Stimulated activated CD4-positive, alpha-beta T cell treated with anti-CD3 and anti-CD28 coated beads, Interleukin-12 subunit alpha, Interleukin-12 subunit beta, amount 100 ng/mL, for 24 hours (primary cell): ENCODE measurements at regions not wholly inside any gene's neighbourhood (a gene's known extent, or its start where the extent isn't known, plus 50 kb on each side); places are given as distances from the start of the nearest gene placed in this dataset.
"Not testable (repeated sequence)": the region's sequence is repeated elsewhere in the genome, so short reads cannot be mapped to it uniquely, and the experiment has no call there.

Experiments used
- DNase-seq, 2 experiments: peaks; one replicate each; pipeline ENCODE4 v3.0.0-alpha.2; 2020; ENCODE audit warnings: low read depth in 2 of 2

DNA sequence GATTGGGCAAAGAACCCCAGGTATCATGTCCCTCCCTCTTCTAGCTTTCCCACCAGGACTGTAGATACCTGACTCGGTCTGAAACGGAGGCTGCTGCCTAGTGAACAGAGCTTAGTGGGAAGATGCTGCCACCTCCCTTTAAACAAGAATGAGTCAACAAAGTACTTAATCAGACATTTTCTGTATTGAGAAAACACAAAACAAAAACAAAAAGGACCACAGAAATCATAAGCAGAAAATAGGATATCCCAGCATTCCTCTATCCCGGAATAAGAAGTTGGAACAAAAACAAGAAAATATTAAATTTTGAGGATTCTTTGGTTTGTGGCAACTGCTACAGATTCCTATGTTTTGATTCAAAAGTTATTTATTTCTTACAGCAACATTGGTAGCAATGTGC lies 51.7 kb upstream of the COL8A1 start:
- DNase-seq: no peak

DNA sequence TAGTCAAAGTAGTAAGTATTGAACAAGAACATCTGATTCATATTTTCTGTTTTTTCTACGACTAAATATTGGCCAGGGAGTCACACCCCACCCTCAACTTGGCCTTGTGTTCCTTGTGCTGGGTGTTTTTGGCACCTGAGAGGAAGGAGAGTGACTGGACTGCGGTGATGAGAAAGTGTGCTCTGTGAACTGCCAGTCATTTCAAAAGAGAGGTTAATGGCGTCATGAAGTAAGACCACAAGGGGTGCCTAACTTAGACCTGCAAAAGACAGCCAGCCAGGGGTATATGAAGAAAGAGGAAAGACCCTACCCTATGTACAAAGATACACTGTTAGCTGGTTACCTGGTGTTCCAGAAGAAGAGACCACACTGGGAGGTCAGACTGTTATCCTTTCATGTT lies 58.4 kb upstream of the COL8A1 start:
- no peak for DNase-seq

DNA sequence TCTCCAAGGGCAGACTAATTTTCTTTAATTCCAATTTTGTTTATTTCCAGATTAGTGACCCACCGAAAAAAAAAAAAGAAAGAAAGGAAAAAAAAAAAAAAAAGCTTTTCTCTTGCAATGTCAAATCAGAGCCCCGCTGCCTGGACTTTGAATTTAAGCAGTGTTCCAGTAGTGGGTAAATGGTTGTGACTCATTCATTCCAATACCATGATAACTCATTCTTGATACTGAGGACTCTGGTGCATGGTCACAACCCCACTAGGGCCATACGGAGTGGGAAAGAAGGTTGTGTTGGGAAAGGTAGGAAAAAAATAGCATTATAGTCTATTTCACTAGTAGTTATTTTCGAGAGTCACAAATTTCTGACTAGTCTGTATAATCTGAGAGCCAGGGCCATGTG lies 59.1 kb upstream of the COL8A1 start:
- DNase-seq: no peak

DNA sequence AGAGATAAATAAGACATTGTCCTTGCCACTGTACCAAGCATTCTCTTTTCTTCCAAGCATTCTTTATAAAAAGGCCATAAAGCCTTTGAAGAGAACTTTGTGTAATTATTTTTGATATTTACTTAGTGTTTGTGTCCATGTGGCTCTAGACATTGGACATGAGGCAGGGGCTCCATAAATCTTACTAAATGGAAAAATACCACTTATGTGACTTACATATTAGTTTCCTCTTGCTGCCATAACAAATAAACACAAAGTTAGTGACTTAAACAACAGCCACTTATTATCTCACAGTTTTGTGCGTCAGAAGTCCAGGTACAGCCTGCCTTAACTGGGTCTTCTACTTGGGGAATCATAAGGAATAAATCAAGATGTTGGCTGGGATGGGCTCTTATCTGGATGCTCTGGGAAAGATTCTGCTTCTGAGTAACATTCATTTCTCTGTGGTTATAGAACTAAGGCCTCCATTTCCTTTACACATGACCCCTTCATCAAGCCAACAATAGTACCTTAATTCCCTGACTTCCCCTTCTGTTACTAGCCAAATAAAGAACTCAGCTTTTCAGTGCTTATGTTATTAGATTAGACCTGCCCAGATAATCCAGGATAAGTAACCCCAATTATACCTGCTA lies 59.9 kb upstream of the COL8A1 start:
- no peak for DNase-seq

DNA sequence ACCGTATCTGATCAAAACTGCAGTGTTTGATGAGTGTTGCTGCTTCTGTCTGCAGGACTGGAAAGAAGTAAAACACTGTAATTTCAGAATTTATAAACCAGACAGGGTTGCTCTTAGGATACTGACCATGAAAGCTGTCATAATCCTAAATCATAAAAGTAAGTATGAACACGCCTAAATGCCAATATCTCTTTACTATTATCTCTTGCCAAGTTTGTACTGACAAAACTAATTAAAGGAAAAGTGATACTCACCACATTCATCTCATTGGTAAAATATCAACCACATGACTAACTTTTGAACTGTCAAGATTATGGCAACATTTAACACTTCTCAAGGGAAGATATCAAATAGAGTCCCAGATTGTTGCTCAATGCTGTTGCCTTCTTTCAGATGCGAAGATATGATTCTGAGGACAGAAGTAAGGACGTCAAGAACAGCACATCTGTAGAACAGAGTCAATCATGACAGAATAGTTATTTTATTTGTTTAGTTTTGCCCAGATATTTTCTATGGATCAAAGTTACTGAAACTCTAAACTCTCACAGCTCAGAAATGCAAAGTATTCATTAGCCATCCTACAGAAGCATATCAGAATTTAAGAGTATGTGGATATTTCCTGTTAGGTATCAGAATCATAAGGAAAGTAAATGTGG lies 61.4 kb upstream of the COL8A1 start:
- DNase-seq: no peak

DNA sequence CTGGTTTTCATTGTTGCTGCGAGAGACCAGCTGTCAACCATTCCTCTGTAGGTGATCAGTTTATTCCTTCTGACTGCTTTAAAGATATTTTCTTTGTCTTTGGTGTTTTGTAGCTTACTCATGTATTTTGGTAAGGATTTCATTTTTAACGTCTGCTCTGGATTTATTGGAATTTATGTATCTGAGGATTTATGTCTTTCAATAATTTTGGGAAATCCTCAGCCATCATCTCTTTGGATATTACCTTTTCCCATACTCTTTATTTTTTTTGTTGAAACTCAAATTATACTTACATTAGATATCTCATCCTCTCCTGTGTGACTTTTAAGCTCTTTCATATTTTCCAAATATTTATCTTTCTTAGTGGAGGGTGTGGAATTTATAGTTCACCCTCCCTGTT lies 62.7 kb upstream of the COL8A1 start:
- no peak for DNase-seq

DNA sequence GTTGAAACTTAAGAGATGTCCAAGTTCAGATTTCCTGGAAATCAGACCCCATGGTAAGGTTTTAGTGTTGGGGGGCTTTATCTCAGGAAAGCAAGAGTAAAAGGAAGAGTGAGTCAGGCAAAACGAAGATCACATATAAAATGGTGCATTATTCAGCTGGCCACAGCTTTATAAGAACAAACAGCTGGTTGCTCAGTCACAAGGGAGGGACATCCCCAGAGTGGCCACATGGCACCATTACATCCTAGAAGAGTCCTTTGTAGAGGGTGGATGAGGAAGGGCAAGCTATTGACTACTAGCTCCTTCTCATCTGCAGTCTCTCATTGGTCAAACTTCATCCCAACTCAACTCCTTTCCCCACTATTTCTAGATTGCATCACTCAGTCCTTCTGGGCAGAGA lies 68.3 kb upstream of the COL8A1 start:
- no peak for DNase-seq

DNA sequence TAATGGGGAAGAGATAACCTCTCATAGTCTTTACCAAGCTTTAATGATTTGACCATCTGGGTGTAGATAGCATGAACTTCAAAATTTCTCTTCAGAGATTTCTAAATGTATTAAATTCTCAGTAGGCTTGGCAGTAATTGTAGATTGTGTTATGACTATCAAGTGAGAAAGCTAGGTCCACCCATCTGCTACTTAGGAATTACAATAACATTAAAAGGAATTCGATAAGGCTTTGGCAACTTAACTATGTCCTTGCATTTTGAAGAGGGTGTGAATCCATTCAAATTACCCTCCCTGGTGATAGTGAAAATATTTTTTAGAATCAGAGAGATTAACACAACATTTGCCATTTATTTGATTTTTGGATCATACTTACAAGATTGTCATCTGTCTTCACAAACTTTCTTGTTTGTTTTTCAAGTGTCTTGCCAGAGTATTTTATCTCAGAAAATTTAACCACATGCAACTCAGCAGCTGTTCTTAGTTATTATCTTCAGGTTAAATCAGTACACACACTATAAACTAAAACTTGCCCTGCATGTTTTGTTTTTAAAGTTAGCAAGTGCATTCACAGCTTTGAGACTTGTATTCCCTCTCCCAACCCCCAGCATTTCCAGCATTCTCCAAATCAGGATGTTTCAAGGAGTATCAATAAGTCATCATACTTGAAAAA lies 69.6 kb upstream of the COL8A1 start:
- DNase-seq: no peak

DNA sequence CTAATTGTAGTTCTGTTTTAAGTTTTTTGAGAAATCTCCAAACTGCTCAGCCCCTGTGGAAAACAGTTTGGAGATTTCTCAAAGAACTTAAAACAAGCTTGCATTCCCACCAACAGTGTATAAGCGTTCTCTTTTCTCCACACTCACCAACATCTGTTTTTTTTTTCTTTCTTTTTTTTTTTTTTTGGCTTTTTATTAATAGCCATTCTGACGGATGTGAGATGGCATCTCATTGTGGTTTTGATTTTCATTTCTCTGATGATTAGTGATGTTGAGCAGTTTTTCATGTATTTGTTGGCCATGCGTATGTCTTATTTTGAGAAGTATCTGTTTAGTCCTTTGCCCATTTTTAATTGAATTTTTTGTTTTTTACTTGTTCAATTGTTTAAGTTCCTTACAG lies 73.1 kb upstream of the COL8A1 start:
- no peak for DNase-seq

DNA sequence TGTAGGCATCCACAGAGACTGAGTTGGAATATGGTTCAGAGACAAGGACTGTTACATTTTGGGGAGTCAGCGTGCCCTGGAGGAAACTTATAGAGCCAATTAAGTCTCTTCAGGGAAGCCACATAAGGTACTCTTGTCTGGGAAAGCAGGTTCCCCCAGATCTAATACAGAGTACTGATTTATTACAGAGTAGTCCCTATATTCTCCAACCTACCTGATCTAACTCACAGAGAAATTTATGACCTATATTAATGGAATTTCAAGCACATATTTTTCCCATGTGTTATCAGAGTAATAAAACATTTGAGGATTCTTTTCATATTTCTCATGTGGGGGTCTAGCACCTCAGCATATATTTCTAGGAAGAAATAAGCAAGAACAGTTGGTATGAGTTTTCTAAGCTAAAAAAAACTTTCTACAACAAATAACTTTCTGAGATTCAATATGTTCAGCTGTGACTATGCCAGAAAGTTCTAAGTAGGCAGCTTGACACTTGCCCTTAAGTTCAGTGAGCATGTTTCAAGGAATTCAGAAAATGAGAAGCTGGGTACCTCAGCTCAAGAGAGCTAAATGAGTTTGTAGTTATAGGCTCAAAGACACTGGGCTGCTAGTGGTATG lies 75.3 kb upstream of the COL8A1 start:
- DNase-seq: no peak

DNA sequence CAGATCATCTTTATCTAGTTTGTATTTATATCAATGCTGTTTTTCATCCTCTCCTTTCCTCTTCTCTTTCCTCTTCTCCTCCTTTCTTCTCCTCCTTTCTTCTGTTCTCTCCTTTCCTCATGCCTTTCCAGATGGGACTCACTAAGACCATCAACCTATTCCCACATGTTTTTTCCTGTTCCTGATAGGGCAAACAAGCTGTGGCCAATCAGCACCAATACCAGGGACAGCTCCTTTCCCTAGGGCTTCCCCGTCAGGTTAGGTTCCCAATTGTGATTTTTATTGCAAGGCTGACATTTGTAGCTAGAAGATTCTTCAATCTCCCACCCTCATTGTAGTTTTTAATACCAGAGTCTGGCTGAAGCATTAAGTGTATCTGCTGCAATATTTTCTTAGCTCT lies 76.3 kb upstream of the COL8A1 start:
- DNase-seq: no peak

DNA sequence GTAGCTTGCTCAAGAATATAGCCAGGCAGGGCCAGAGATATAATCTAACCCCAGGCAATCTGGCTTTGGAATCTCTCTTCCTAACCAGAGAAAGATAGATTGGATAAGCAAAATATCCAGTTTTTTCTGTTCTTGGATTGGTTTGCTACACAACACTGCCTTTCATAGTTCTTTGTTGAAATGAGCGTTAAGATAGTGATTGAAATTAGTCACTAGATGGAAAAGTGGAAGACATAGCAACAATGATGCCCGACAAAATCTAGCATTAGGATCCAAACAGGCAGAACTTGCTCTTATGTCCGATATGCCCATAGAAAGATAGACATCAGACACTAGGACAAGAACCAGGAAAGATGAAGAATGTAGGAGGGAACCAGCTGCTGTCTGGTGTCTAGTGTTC lies 77.3 kb upstream of the COL8A1 start:
- no peak for DNase-seq

DNA sequence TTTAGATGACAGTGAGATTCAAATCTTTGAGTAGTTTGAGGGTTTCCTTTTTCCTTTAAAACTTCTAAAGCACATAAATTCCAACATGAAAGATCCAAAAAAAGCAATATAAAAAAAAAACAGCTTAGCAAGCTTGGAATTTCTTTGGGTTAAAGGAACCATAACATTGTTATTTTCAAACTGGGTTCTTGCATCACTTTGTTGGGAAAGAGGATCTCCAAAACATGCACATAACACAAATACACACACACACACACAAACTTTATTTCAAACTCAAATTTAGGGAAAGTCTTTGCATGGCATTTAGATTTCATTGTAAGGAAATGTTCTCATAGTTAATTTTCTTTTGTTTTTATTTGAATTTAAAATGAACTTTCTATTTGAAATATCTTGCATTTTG lies 79.2 kb upstream of the COL8A1 start:
- DNase-seq: no peak

DNA sequence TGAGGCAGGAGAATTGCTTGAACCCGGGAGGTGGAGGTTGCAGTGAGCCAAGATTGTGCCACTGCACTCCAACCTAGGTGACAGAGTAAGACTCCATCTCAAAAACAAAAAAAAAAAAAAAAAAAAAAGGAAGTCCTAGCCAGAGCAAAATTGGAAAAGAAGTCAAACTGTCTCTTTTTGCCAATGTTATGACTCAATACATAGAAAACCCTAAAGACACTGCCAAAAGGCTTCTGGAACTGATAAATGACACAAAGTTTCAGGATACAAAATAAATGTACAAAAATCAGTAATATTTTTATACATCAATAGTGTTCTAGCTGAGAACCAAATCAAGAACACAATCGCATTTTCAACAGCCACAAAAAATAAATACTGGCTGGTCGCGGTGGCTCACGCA lies 82.5 kb upstream of the COL8A1 start:
- not testable (repeated sequence) for DNase-seq

DNA sequence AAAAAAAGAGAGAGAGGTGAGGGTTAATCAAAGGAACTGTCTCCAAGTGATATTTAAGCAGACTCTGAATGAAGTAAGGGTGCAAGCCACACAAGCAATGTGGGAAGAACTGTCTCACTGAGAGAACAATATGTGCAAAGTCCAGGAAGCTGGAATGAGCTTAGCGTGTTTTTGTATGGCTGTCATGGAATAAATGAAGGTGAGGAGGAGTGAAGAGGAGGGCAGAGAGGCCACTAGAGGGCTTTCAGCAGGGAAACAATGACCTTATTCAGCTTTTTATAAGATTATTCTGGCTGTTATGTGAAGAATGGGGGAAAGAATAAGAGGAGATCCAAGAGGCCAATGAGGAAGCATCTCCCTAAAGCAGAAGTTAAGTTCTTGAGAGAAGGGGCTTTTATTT lies 86.9 kb upstream of the COL8A1 start:
- DNase-seq: no peak

DNA sequence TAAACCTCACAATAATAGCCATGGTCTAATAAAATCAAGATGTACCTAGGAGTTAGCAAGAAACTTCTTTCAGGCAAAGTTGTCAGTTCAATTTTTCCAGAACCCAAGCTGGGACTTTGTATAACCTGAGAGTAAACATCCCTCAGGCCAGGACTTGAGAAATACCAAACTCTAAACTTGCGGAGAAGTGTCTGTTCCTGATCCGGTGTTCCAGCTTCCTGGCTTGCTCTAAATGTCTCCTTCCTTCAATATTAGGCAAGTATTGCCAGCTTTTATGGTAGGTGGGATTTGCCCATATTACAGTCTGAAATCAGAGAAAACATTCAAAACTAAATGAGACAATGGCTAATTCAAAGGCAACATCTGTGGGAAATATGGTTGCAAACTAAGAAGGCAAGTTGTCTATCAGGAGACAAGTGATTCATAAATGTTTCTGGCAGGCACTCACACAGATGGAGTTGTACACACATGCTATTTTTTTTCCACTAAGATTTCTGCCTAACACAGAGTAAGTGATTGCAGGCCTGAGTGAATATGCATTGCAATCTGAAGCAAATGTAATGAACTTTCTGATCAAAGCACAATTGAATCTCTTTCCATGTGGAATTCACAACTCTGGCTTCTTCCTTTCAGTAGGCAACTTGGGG lies 88.3 kb upstream of the COL8A1 start:
- DNase-seq: no peak

DNA sequence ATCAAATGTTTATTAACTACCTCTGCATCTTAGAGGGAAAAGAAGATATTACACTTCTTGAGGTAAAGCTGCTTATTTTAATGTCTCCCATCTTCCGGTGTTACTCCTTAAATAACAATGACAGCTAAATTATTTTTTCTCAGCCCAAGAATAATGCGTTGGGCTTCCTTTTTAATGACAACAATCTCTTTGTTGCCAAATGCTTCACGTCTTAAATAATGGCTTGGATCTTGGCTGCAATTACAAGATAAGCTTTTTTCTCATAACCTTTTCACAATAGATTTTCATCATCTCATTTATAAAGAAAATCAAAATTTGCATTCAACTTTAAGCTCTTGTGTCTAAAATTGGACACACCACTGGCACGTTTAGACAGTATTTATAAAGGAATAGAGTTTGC lies 89.2 kb upstream of the COL8A1 start:
- no peak for DNase-seq

DNA sequence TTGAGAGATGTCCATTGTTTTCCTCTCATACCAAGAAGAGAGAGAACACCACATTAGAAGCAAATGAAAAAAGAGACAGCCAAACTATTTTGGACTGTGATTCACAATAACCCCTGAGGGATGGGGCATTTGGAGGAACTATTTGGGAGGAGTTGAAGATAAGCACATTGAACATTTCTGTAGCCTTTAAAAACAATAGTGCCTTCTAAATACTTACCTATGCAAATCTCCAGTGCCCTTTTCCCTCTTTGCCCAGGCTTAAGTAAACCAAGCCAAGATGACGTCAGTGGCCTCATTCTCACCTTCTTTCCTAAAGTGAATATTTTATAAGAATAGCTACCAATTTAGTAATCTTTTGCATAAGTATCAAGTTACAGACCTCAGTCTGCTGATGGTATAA lies 89.7 kb upstream of the COL8A1 start:
- DNase-seq: no peak

DNA sequence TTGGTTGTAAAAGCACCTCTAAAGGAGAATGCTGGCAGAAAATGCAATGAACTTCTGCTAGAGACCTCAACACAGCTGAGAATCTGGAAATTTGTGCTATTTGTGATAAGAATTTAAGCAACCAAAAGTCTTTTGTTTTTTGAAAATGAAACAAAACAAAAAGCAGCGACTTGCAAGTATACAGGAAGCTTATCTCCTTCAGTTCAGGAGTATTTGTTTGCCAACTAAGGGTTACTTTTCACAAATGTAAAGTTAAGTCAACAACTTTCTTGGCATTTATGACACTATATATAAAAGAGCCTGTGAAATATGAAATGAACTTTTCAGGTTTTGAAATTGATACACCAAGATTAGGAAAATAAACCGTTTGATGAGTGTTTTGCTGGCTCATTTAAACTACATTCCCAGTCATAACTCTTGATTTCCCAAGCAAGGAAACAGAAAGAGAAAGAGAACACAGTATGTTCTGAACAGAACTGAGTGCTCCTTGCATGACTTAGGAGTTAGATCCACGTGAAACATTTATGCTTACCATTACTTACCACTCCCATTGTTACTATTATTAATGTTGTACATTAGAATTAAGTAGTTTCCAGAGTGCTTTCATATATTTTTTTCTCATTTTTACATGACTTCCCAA lies 92.3 kb upstream of the COL8A1 start:
- no peak for DNase-seq

DNA sequence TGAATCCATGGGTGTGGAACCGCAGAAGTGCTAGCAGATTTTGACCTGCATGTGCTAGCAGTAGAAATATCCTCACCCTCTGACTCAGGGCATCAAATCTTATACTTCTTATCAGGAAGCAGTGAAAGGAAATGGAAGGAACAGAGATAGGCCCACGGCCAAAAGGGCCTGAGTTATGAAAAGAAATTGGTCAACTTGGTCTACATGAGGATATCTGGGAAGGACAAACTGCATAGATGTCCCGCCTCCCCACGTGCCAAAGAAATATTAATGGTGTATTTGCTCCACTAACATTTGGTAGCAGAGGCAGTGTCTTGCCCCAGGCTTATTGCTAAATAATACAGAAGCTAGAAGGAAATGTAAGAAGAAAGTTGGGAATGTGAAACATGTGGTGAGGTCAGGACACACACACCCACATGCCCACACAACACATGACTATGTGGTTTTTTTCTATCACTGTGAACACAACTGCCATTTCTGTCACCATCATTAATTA lies 93.6 kb upstream of the COL8A1 start:
- no peak for DNase-seq

DNA sequence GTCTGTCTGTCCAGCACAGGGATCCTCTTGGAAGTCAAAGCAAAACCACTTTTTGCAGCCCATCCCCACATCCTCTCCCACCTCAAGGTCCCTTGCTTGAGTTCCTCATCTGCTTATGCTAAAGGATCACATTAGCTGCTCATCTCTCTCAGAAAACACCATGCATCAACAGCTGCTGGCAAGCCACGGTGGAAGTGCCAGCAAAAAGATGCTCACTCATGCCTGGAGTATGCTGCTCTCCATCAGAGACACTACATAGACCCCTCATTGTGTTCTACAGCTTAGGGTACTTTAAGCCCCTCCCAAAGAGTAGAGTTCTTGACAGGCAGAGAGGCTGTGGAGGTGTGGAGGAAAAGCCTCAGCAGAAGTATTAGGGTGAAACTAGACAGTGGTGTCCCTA lies 94.6 kb upstream of the COL8A1 start:
- no peak for DNase-seq
